OCI-LY3 (cell line): ENCODE measurements at regions not wholly inside any gene's neighbourhood (a gene's known extent, or its start where the extent isn't known, plus 50 kb on each side); places are given as distances from the start of the nearest gene placed in this dataset.

Experiments
- CTCF ChIP-seq: fragments of 200-600, 300-600 bp; sonication (generic); IDR thresholded peaks from 2 replicates; pipeline ENCODE4 v1.5.1; 2014; ENCODE audit warnings: antibody characterized with exemption, low read length, low read depth
- EZH2phosphoT487 ChIP-seq: fragments of 200-600 bp; shearing (Covaris generic); IDR thresholded peaks from 2 replicates; pipeline ENCODE4 v1.6.1; 2018; ENCODE audit warnings: antibody characterized with exemption, mixed run types, low read depth

DNA sequence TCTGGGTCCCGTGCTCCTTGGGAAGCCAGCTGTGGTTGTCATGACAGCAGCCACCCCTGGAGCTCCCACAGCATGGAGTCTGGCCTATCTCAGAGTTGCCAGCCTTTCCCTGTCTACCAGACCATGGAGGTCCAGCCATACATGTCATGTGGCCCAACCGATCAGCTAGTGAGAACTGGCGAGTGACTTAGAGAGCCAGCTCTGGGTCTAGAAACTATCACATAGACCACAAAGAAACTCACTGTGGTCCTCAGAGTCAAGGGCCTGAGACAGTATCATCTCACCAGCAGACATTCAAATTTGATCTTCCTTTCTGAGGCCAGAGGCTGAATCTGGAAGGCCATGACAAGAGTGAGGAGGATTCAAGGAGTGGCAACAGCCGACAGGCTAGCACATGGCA lies 223.3 kb upstream of the GPR26 start:
- TF ChIP-seq CTCF (no peak), EZH2phosphoT487 (no peak)
